Uterus (tissue), 2 donors: ENCODE measurements at regions not wholly inside any gene's neighbourhood (a gene's known extent, or its start where the extent isn't known, plus 50 kb on each side); places are given as distances from the start of the nearest gene placed in this dataset.

ENCODE experiments used
- POLR2A ChIP-seq, 2 donors: fragments of 450-650 bp; IDR thresholded peaks; one replicate each; pipeline ENCODE4 v1.6.1; 2016; ENCODE audit warnings: antibody characterized with exemption in 2 of 2, mild to moderate bottlenecking in 1 of 2, moderate library complexity in 1 of 2
- TF ChIP-seq, protein P1 (sequence below), 4 experiments: fragments of 200-600 bp in 2 of 4; fragments of 450-650 bp in 2 of 4; sonication (generic) in 2 of 4; IDR thresholded peaks; one replicate each; pipeline ENCODE4 v1.5.1; 2016 to 2019; ENCODE audit warnings: antibody characterized with exemption in 4 of 4, mild to moderate bottlenecking in 2 of 4, moderate library complexity in 1 of 4

DNA sequence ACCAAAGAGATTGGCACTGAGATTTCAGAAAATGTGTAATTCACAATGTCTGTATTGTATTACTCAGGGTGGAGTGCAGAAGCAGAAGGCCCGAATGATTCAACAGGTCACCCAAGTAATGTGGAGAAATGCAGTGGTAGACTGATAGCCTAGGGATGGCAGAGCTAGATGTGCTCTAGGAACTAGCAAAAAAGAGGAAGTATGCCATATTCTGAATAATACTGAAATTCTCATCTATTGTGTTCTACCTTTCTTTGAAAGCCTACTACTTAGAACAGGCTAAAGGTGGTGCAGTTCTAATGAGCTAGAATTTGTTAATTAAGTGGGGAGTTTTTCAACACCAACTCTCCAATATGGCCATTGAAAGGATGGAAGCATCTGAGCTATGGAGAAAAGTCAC lies 1449.8 kb upstream of the MIR17HG start:
- no peak for TF ChIP-seq POLR2A (IDR thresholded peaks at IDR 0.05)
- TF ChIP-seq, protein P1, sequence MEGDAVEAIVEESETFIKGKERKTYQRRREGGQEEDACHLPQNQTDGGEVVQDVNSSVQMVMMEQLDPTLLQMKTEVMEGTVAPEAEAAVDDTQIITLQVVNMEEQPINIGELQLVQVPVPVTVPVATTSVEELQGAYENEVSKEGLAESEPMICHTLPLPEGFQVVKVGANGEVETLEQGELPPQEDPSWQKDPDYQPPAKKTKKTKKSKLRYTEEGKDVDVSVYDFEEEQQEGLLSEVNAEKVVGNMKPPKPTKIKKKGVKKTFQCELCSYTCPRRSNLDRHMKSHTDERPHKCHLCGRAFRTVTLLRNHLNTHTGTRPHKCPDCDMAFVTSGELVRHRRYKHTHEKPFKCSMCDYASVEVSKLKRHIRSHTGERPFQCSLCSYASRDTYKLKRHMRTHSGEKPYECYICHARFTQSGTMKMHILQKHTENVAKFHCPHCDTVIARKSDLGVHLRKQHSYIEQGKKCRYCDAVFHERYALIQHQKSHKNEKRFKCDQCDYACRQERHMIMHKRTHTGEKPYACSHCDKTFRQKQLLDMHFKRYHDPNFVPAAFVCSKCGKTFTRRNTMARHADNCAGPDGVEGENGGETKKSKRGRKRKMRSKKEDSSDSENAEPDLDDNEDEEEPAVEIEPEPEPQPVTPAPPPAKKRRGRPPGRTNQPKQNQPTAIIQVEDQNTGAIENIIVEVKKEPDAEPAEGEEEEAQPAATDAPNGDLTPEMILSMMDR (IDR thresholded peaks at IDR 0.05): no peak
